GM21717 (cell line): ENCODE measurements at regions not wholly inside any gene's neighbourhood (a gene's known extent, or its start where the extent isn't known, plus 50 kb on each side); places are given as distances from the start of the nearest gene placed in this dataset.

Experiments used
- ATAC-seq: cut with Tn5 transposase; IDR thresholded peaks from one replicate; pipeline ENCODE4 v1.9.1; 2021; ENCODE audit warnings: mild to moderate bottlenecking, moderate library complexity; ENCODE audit not compliant: unreplicated experiment

DNA sequence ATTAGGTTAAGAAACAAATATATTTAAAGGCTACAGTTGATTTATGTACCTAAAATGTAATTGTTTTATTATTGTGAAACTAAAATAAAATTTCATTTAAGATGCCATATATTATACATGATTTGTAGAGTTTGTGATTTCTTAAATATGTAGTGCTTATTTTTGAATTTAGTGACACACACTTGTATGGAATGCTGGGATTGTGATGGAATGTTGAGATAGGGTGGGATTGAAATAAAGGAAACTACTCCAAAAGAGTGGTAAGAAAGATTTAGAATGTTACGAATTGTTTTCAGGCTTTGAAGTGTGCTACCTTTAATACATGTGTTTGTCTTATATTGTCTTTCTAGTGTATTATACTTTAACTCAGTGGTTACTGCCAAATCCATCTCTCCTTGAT lies 330.3 kb upstream of the PITX2 start:
- ATAC-seq: no peak

GRCh38 chr4:110953898-110954297 lies 331.0 kb upstream of the PITX2 start:
- ATAC-seq: no peak

- no peak for ATAC-seq
Observed at GRCh38 chr4:110955748-110956147, 332.9 kb upstream of the PITX2 start.

DNA sequence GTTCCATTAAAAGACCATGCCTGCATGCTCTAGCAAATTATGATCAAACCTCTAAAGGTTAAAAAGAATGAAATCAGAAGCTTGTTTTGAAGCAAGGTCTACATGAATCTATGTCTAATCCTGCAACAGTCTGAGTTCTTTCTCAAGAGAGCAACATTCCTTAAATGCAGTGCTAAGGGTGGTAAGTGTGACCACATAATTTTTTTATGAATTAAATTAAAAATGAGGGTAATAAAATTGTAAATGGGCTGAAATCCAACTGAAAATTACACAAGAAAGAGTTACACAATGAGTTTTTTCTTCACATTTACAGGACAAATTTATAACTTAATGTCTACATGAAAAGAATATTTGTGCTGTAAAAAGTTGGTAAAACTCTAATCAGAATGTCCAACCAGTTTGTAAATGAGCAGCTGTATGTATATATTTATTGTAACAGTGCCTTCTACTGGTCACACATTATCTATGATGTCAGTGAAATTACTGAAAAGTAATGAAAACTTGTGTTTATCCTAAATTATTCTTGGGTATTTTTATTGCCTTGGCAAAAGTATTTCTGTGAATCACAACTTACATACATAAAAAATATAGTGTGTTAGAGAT lies 336.3 kb upstream of the PITX2 start:
- no peak for ATAC-seq

DNA sequence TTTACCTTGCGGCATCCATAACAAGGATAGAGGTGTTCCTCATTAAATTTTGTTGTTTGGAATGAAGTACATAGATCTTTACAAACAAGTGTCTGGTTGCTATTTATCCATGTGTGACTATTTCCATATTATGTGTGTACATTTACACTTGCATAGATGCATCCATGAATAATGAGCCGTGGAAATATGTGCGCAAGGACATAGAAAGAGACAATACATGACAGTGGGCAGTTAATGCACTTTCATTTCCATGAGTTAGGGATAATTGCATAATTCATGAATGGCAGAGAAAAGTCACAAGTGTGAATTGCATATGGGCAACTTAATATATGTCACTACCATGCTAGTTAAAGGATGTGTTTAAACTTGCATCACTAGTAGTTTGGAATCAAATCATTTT lies 338.2 kb upstream of the PITX2 start:
- ATAC-seq: no peak

DNA sequence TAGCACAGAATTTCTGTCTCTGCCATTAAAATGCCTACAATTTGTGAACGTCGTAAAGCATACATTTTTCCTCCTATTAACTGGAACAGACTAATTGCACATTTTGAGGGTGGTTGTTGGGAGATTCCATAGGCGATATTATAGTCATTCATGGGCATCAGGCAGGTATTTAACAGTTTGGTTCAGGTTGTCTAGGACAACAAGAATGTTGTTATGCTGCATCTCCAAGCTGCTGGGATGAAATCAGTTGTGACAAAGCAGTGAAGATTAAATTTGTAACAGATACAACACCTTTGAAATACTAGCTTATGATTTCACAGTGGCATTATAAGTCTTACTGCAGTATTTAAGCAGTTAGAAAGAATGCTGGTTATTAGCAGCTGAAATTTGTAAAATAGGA lies 339.7 kb upstream of the PITX2 start:
- ATAC-seq: no peak

GRCh38 chr4:110963662-110964280 lies 340.9 kb upstream of the PITX2 start:
- no peak for ATAC-seq

DNA sequence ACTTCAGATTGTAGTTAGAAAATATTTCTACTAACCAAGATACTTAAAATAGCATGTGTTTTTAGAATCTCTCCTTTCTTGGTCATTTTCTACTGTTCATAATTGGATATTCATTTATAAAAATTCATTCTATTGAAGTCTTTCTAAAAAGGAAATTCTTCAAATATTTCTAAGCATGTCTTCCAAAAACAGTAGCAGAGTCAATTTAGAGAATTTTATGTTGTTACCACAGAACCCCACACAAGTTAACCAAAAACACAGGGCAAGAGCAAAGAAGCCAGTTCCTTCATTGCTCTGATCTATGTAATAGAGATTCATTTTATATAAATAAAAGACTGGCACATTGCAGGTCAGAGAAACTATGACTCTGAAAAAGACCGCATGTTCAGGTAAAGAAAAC lies 345.1 kb upstream of the PITX2 start:
- ATAC-seq: no peak

GRCh38 chr4:110970642-110971041 lies 347.8 kb upstream of the PITX2 start:
- ATAC-seq: peak; percentile 83

GRCh38 chr4:110975338-110975737 lies 352.5 kb upstream of the PITX2 start:
- no peak for ATAC-seq

GRCh38 chr4:110977554-110977953 lies 354.7 kb upstream of the PITX2 start:
- no peak for ATAC-seq

GRCh38 chr4:110978761-110979160 lies 355.9 kb upstream of the PITX2 start:
- ATAC-seq: no peak

GRCh38 chr4:110982486-110982885 lies 359.6 kb upstream of the PITX2 start:
- no peak for ATAC-seq

- ATAC-seq: no peak
Observed at GRCh38 chr4:110988722-110989121, 365.8 kb upstream of the PITX2 start.

GRCh38 chr4:110989125-110989524 lies 366.2 kb upstream of the PITX2 start:
- no peak for ATAC-seq

DNA sequence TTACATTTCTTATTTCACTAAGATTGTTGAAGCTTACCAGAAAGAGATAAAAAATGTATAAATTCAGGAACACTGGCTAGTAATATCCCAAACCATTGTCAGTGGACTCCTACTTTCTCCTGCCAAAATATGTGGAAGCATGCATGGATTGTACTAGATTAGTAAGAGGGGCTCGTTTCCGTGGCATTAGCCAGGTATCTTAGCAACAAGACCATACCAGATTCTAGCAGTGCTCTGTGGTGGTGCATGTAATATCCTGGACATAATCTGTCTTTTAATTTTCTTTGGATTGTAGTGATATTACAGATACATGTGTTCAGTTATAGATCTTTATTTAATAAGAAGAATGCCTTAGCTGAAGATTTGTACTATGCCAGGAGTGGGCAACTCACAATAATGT lies 371.9 kb upstream of the PITX2 start:
- no peak for ATAC-seq

DNA sequence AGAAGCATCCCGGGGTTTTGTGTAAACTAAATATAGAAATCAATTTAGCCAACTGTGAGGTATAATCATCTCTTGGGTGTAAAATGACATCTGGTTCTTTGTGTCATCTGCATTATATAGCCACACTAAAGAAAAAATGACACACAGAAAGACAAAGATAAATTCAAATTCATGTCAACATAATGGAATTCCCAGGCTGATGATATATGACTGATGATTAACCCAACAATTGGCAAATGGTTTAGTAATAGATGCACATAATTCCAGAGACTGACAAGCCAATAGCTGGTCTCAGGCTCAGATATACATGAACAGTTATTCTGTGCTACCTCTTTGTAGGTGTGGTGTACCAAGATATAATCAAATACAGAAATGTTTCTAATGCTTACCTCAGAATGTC lies 375.4 kb upstream of the PITX2 start:
- no peak for ATAC-seq

DNA sequence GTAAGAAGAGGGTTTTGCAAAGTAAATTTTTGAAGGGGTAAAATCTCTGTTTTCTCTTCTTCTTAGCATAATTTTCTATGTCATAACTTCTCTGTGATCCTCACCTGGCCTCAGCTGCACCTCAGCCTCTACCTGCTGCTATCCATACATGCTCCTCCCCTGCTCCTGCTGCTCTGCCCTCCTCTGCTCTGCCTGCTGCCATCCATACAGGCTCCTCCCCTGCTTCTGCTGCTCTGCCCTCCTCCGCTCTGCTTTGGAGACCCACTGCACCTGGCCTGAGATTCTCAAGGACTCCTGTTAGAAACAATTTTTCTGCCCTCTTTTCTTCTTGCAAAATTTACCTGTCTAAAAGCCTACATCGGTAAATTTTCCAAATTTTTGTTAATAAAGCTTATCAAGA lies 388.6 kb upstream of the PITX2 start:
- ATAC-seq: no peak

DNA sequence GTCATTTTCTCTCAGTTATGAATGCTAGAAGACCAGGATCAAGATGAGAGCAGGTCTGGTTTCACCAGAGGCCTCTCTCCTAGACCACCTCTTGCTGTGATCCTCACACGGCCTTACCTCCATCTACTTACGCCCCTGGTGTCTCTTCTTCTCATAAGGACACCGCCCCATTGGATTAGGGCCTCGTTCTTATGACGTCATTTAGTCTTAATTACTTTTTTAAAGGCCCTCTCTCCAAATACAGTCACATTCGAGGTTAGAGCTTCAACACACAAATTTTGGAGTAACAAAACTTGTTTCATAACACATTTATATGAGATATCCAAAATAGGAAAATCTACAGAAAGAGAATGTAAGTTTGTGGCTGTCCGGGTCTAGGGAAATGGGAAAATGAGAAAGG lies 391.0 kb upstream of the PITX2 start:
- no peak for ATAC-seq

- ATAC-seq: no peak
Observed at GRCh38 chr4:111014537-111014936, 391.7 kb upstream of the PITX2 start.

DNA sequence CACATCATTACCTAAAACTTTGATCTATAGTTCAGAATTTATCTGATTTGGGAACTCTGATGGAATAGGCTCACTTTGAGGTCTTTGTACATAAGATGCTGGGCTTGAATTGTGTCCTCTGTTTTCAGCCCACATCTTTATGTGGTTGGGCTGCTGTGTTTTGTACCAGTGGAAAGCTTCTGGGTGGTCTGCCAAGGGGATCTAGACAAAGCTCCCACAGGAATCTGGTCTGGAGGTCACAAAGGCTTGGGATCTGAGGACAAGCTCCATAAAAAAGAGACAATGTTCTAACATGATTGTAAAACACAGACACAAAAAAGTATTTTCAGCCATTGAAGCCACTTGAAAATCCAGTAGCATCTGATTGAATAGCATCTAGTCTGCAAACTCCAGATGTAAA lies 393.5 kb upstream of the PITX2 start:
- ATAC-seq: no peak

GRCh38 chr4:111018216-111018615 lies 395.3 kb upstream of the PITX2 start:
- ATAC-seq: no peak

GRCh38 chr4:111020476-111020875 lies 397.6 kb upstream of the PITX2 start:
- no peak for ATAC-seq
